ENCODE measurements at regions not wholly inside any gene's neighbourhood (a gene's known extent, or its start where the extent isn't known, plus 50 kb on each side); places are given as distances from the start of the nearest gene placed in this dataset.

DNA sequence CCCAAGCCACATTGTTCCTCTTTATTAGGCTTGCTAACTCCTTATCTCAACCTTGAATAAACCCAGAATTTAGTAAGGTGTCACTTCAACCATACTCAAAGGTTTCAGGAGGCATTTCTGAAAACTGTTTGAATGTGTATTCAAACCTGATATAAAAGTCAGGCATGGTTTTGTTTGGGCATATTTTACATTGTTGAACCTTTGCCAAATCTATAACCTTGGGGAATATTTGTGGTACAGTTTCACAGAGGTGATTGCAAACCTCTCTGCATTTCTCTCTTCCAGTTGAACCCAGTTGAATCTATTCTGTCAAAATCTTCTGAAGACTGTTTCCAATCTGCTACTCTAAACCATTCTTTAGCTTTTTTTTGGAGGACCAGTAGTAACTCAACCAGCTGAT lies 409.0 kb downstream of the TECRL start:
- Histone ChIP-seq H3K9me3 (ENCODE audit: low read depth, low read length, poor library complexity, severe bottlenecking) (no peaks in the 10 kb centered on the region), H3K27me3 (replicated peaks; ENCODE audit: insufficient read depth, low read depth, low read length, poor library complexity) (no peaks in the 10 kb centered on the region), H3K4me1 (ENCODE audit: insufficient read depth, low read length, poor library complexity, severe bottlenecking) (no peaks in the 10 kb centered on the region), H3K4me3 (ENCODE audit: low read depth, low read length, poor library complexity, severe bottlenecking) (no peak overlapping the region), H3K27ac (ENCODE audit: low read depth, low read length, poor library complexity, severe bottlenecking) (no peak overlapping the region), H3K36me3 (ENCODE audit: insufficient read depth, low read length, poor library complexity, severe bottlenecking) (no peaks in the 10 kb centered on the region)
- CTCF ChIA-PET, result no interaction called here
- intact Hi-C loops (cut with micrococcal nuclease; ENCODE audit: unreplicated experiment), result no loop called here
- DNase-seq (ENCODE audit: low spot score), result no peak
- POLR2A ChIA-PET (ENCODE audit: low non-redundant PET), result no interaction called here
- TF ChIP-seq, protein P1, sequence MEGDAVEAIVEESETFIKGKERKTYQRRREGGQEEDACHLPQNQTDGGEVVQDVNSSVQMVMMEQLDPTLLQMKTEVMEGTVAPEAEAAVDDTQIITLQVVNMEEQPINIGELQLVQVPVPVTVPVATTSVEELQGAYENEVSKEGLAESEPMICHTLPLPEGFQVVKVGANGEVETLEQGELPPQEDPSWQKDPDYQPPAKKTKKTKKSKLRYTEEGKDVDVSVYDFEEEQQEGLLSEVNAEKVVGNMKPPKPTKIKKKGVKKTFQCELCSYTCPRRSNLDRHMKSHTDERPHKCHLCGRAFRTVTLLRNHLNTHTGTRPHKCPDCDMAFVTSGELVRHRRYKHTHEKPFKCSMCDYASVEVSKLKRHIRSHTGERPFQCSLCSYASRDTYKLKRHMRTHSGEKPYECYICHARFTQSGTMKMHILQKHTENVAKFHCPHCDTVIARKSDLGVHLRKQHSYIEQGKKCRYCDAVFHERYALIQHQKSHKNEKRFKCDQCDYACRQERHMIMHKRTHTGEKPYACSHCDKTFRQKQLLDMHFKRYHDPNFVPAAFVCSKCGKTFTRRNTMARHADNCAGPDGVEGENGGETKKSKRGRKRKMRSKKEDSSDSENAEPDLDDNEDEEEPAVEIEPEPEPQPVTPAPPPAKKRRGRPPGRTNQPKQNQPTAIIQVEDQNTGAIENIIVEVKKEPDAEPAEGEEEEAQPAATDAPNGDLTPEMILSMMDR (conservative IDR thresholded peaks at IDR 0.05; ENCODE audit: low read depth, low read length), result no peak
- no peak for TF ChIP-seq EZH2 (IDR thresholded peaks at IDR 0.05; ENCODE audit: borderline replicate concordance, low read depth, low read length, poor library complexity, severe bottlenecking)
- no TSS peak for BruUV-seq (replicated peaks)

DNA sequence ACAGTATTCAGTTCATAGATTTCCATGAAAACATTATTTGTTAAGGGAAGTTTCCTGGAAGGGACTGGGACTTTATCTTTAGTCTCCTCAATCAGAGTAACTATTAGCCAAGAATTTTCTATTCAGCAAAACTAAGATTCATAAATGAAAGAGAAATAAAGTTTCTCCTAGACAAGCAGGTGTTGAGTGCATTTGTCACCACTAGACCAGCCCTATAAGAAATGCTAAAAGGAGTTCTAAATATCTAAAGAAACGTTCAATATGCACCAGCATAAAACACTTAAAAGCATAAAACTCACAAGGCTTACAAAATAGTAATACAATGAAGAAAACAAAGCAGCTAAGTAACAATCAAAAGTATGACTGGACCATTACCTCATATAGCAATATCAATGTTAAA lies 423.0 kb downstream of the TECRL start:
- Histone ChIP-seq H3K36me3 (ENCODE audit: insufficient read depth, low read length, poor library complexity, severe bottlenecking) (no peaks in the 10 kb centered on the region), H3K27ac (ENCODE audit: low read depth, low read length, poor library complexity, severe bottlenecking) (no peak overlapping the region), H3K27me3 (replicated peaks; ENCODE audit: insufficient read depth, low read depth, low read length, poor library complexity) (no peaks in the 10 kb centered on the region), H3K9me3 (ENCODE audit: low read depth, low read length, poor library complexity, severe bottlenecking) (no peaks in the 10 kb centered on the region), H3K4me1 (ENCODE audit: insufficient read depth, low read length, poor library complexity, severe bottlenecking) (no peaks in the 10 kb centered on the region), H3K4me3 (ENCODE audit: low read depth, low read length, poor library complexity, severe bottlenecking) (no peak overlapping the region)
- no TSS peak for BruUV-seq (replicated peaks)
- POLR2A ChIA-PET (ENCODE audit: low non-redundant PET), result no interaction called here
- CTCF ChIA-PET, result no interaction called here
- TF ChIP-seq, protein P1 (conservative IDR thresholded peaks at IDR 0.05; ENCODE audit: low read depth, low read length), result no peak
- no peak for TF ChIP-seq EZH2 (IDR thresholded peaks at IDR 0.05; ENCODE audit: borderline replicate concordance, low read depth, low read length, poor library complexity, severe bottlenecking)
- DNase-seq (ENCODE audit: low spot score), result no peak
- intact Hi-C loops (cut with micrococcal nuclease; ENCODE audit: unreplicated experiment), result no loop called here

DNA sequence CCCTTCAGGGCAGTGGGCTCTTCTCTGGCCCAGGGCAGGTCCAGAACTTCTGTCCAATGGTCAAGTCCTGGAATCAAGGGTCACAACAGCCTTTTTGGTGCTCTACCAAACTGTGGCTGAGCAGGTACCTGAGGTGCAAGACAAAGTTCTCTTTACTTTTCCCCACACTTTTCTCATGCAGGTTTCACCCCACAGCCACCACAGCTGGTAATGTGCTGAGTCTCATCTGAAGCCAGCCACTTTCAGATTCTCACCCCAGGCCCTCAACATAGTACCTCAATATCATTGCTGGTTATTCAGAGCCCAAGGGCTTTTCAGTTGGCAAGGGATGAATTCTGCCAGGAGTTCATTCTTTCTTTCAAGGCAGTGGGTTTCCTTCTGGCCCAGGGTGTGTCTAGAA lies 426.0 kb downstream of the TECRL start:
- TF ChIP-seq, protein P1 (conservative IDR thresholded peaks at IDR 0.05; ENCODE audit: low read depth, low read length), result no peak
- TF ChIP-seq EZH2 (IDR thresholded peaks at IDR 0.05; ENCODE audit: borderline replicate concordance, low read depth, low read length, poor library complexity, severe bottlenecking), result no peak
- ChIA-PET CTCF (no interaction called here), POLR2A (ENCODE audit: low non-redundant PET) (no interaction called here)
- H3K27ac ChIP-seq (ENCODE audit: low read depth, low read length, poor library complexity, severe bottlenecking), result no peak overlapping the region
- no peaks in the 10 kb centered on the region for H3K4me1 ChIP-seq (ENCODE audit: insufficient read depth, low read length, poor library complexity, severe bottlenecking)
- no peaks in the 10 kb centered on the region for H3K27me3 ChIP-seq (replicated peaks; ENCODE audit: insufficient read depth, low read depth, low read length, poor library complexity)
- no peak for DNase-seq (ENCODE audit: low spot score)
- intact Hi-C loops (cut with micrococcal nuclease; ENCODE audit: unreplicated experiment), result no loop called here
- no TSS peak for BruUV-seq (replicated peaks)
- H3K4me3 ChIP-seq (ENCODE audit: low read depth, low read length, poor library complexity, severe bottlenecking), result no peak overlapping the region
- no peaks in the 10 kb centered on the region for H3K36me3 ChIP-seq (ENCODE audit: insufficient read depth, low read length, poor library complexity, severe bottlenecking)
- no peaks in the 10 kb centered on the region for H3K9me3 ChIP-seq (ENCODE audit: low read depth, low read length, poor library complexity, severe bottlenecking)

Data from A673 (cell line).